Bronchial epithelial cell (primary cell): ENCODE measurements at regions not wholly inside any gene's neighbourhood (a gene's known extent, or its start where the extent isn't known, plus 50 kb on each side); places are given as distances from the start of the nearest gene placed in this dataset.
A peak's percentile ranks its signal among the peaks of the same experiment; 100 is the strongest.

Source experiments
- DNase-seq: peaks from one replicate; pipeline ENCODE4 v3.0.0-alpha.2; 2010; ENCODE audit warnings: low read depth
- FAIRE-seq: peaks from 2 replicates; lab custom pipeline; 2011; peaks lifted over from hg19 to GRCh38; lab: Jason Lieb, UNC
- H3K27me3 ChIP-seq: 2 replicates; pipeline ENCODE4 v1.5.1; 2011; ENCODE audit warnings: low read length; ENCODE audit not compliant: control insufficient read depth, insufficient read depth
- H3K36me3 ChIP-seq: 2 replicates; pipeline ENCODE4 v1.5.1; 2011; ENCODE audit warnings: low read length; ENCODE audit not compliant: control insufficient read depth, insufficient read depth
- H3K4me3 ChIP-seq: 2 replicates; pipeline ENCODE4 v1.5.1; 2011; ENCODE audit warnings: mild to moderate bottlenecking, low read depth, low read length, control low read depth
- TF ChIP-seq, protein P1 (sequence below): IDR thresholded peaks from 2 replicates; pipeline ENCODE4 v1.5.1; 2011; ENCODE audit warnings: mild to moderate bottlenecking, moderate library complexity, low read length, control low read depth, inconsistent platforms; ENCODE audit not compliant: insufficient read depth, severe bottlenecking

DNA sequence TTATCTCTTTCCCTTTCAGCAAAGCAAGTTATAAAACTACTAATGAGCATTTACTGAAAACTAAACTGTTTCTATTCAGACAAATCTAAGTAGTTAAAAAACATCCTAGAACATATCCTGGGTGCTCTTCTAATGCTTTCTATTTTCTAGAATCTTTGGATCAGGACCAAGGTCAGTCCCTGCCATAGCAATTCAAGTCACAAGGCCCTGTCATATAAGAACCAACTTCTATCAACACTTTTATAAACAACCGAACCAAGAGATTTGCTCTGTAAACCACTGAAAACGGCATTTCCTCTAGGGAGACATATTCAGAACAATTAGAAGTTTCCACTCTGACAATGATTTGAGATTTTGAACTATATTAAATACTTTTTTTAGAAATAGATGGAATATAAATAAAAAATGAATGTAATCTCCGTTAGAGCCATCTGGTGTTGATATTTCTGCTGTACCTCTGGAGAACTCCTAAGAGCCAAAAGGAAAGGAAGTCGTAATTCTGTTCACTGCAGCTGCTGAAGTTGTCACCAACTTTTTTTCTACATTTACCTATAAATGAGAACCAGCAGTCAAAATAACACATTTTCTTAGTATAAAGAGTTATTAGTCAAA, 51.4 kb upstream of the LGSN start:
- FAIRE-seq (no peak), DNase-seq (no peak)
- TF ChIP-seq, protein P1, sequence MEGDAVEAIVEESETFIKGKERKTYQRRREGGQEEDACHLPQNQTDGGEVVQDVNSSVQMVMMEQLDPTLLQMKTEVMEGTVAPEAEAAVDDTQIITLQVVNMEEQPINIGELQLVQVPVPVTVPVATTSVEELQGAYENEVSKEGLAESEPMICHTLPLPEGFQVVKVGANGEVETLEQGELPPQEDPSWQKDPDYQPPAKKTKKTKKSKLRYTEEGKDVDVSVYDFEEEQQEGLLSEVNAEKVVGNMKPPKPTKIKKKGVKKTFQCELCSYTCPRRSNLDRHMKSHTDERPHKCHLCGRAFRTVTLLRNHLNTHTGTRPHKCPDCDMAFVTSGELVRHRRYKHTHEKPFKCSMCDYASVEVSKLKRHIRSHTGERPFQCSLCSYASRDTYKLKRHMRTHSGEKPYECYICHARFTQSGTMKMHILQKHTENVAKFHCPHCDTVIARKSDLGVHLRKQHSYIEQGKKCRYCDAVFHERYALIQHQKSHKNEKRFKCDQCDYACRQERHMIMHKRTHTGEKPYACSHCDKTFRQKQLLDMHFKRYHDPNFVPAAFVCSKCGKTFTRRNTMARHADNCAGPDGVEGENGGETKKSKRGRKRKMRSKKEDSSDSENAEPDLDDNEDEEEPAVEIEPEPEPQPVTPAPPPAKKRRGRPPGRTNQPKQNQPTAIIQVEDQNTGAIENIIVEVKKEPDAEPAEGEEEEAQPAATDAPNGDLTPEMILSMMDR: no peak
- H3K36me3 ChIP-seq: no peaks in the 10 kb centered on the region
- H3K27me3 ChIP-seq: no peaks in the 10 kb centered on the region
- H3K4me3 ChIP-seq: no peak overlapping the region

DNA sequence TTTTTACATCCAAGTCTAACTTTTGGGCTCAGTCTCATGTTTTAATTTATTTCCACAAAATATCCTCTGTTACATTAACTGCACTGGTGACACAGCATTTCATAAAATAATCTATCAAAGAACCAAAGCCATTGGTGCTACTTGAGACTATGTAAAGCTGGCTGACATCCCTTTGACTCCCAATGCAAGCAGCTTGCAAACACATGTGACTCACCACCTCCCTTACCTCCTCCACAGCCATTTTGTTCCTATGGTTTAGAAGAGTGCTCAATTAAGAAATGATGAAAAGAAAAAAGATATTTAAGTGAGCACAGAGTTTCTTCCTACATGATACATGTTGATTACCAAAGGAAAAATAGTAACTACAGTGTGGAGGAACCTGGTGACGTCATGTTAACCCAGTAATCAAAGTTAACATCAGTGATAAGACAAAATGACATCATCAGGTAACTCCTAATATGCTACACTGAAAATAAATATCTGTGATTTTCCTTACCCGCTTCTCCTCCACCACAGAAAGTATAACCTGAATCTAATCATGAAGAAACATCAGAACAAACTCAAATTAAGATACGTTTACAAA, 53.3 kb upstream of the LGSN start:
- TF ChIP-seq, protein P1: no peak
- peak; percentile 39 for DNase-seq
- no peaks in the 10 kb centered on the region for H3K27me3 ChIP-seq
- H3K36me3 ChIP-seq: no peaks in the 10 kb centered on the region
- no peak for FAIRE-seq
- H3K4me3 ChIP-seq: no peak overlapping the region

DNA sequence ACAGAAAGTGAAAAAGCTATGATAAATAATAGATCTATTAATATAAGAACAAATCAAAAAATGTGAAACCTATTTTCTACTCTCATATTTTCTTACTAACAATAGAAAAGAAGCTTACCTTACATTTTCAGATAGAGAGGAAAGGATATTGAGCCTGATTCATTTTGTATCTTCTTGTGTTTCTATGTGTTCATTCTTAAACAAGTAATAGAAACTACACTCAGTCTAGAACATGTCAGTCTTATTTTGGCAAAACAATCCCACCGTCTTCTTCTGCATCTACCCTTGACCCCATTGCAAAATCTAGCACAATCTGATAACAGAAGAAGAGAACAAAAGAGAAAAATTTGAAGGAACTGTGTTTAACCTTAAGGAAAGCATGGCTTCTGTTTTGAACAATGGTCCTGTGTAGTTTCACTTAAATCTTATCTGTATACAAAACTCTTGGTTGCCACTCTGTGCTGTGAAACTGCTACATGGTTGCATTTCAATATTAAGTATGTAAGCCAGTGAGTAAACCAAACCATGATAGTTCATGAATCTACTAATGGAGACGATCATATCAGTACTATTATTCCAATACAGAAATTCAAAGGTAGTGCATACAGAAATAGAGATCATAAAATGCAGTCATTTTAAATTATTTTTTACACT, 69.5 kb upstream of the LGSN start:
- H3K36me3 ChIP-seq: no peaks in the 10 kb centered on the region
- no peaks in the 10 kb centered on the region for H3K27me3 ChIP-seq
- FAIRE-seq: no peak
- H3K4me3 ChIP-seq: no peak overlapping the region
- TF ChIP-seq, protein P1: no peak
- no peak for DNase-seq

DNA sequence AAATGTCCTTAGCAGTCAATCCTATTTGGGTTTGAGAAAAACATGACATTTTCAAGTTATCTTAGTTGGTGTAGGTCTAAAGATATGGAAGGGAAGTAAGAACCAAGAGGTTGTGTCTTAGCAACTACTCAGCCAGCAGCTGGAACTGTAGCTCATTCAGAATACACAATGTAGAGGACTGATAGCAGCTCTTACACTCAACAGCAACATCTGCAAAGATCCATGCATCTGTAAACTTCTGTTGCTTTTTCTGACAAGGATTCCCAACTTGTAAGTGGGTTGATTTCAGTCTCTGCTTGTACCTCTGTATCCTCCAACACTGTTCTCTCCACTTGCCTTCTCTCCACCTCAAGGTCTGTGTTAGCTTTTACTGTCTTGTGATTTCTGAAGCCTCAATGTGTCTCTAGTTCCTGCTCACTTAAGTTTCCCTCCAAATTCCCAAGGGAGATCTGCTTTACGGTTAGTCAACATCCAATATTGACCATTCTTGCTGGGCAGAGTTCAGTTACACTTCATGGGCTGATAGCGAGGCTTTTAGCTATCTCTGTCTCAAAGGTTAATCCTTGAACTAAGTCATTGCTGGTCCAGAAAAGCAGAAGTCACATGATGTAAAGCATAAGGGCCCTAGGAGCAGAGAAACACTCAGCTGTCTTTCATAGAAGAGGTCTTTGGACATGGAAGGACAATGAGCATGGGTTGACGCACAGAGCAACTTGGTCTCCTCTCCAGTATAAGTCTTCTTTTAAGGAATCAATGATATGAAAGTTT, 71.6 kb upstream of the LGSN start:
- TF ChIP-seq, protein P1: no peak
- no peak overlapping the region for H3K4me3 ChIP-seq
- DNase-seq (no peak), FAIRE-seq (no peak)
- H3K36me3 ChIP-seq: no peaks in the 10 kb centered on the region
- H3K27me3 ChIP-seq: no peaks in the 10 kb centered on the region

DNA sequence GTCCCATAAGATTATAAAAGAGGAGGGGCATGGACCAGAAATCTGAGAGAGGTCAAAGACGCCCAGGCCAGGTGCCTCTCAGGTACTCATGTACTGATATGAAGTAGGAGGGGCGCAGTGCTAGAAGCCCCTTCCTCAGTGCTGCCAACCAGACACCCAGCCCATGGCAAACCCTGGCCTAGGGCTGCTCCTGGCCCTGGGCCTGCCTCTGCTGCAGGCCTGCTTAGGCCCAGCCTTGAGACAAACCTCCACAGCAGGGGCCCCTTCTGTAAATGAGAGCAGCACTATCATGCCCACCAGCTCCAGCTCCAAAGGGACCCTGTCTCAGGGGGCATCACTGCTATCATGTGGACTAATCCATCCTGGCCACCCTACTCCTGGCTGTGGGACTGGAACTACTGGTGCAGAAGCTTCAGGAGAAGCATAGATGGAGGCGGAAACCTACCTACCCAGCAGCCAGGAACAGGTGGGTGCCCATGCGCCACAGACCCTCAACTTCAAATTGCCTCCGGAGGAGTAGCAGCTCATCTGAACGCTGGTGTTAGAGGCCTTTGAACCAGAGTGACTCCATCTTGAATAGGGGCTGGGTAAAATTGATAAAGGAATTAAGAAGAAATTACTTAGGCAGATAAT, 72.4 kb upstream of the LGSN start:
- DNase-seq (no peak), FAIRE-seq (no peak)
- TF ChIP-seq, protein P1: no peak
- no peak overlapping the region for H3K4me3 ChIP-seq
- H3K27me3 ChIP-seq: peaks cover 2% of the 10 kb centered on the region
- no peaks in the 10 kb centered on the region for H3K36me3 ChIP-seq
